Osteoblast (primary cell): ENCODE measurements at regions not wholly inside any gene's neighbourhood (a gene's known extent, or its start where the extent isn't known, plus 50 kb on each side); places are given as distances from the start of the nearest gene placed in this dataset.
"Not testable (repeated sequence)": the region's sequence is repeated elsewhere in the genome, so short reads cannot be mapped to it uniquely, and the experiment has no call there.

Experiments
- DNase-seq: peaks from one replicate; pipeline ENCODE4 v3.0.0; 2011; ENCODE audit warnings: low spot score, mixed read lengths; ENCODE audit not compliant: insufficient read length; ENCODE audit errors: missing footprints
- H2AFZ ChIP-seq: 2 replicates; pipeline ENCODE4 v1.6.0; 2011; ENCODE audit warnings: mild to moderate bottlenecking, low read length
- H3K27ac ChIP-seq: 2 replicates; pipeline ENCODE4 v1.5.1; 2011; ENCODE audit warnings: mild to moderate bottlenecking, low read depth, low read length, moderate library complexity
- H3K27me3 ChIP-seq: 2 replicates; pipeline ENCODE4 v1.6.0; 2012; ENCODE audit warnings: mild to moderate bottlenecking, control low read depth, inconsistent platforms, low read length, moderate library complexity; ENCODE audit not compliant: insufficient read depth
- H3K36me3 ChIP-seq: 2 replicates; pipeline ENCODE4 v1.5.1; 2011; ENCODE audit warnings: mild to moderate bottlenecking, low read length, control low read depth, moderate library complexity; ENCODE audit not compliant: insufficient read depth
- H3K4me1 ChIP-seq: 2 replicates; pipeline ENCODE4 v1.5.1; 2011; ENCODE audit warnings: mild to moderate bottlenecking, low read length, control low read depth, moderate library complexity; ENCODE audit not compliant: insufficient read depth
- H3K4me2 ChIP-seq: 2 replicates; pipeline ENCODE4 v1.6.0; 2011; ENCODE audit warnings: mild to moderate bottlenecking, low read length; ENCODE audit not compliant: insufficient read depth
- H3K4me3 ChIP-seq: fragments of 200-600 bp; sonication (generic); 3 replicates; pipeline ENCODE4 v1.5.1; 2012; ENCODE audit warnings: mild to moderate bottlenecking, low read length, inconsistent platforms; ENCODE audit not compliant: insufficient read depth
- H3K79me2 ChIP-seq: 2 replicates; pipeline ENCODE4 v1.6.0; 2012; ENCODE audit warnings: mild to moderate bottlenecking, low read length, control low read depth, inconsistent platforms; ENCODE audit not compliant: insufficient read depth
- H3K9me3 ChIP-seq: 2 replicates; pipeline ENCODE4 v1.5.1; 2011; ENCODE audit warnings: low read depth, low read length, control low read depth
- H4K20me1 ChIP-seq: 2 replicates; pipeline ENCODE4 v1.6.0; 2012; ENCODE audit warnings: mild to moderate bottlenecking, low read length, control low read depth; ENCODE audit not compliant: insufficient read depth
- CTCF ChIP-seq: IDR thresholded peaks from 2 replicates; pipeline ENCODE4 v1.5.1; 2011; ENCODE audit warnings: mild to moderate bottlenecking, low read depth, low read length, moderate library complexity; ENCODE audit errors: extremely low read depth

- TF ChIP-seq CTCF = no peak
- Histone ChIP-seq H3K27ac (no peak overlapping the region), H3K36me3 (no peaks in the 10 kb centered on the region), H3K79me2 (no peaks in the 10 kb centered on the region), H4K20me1 (no peaks in the 10 kb centered on the region), H3K4me1 (no peaks in the 10 kb centered on the region), H3K27me3 (no peaks in the 10 kb centered on the region), H2AFZ (no peak overlapping the region), H3K4me2 (no peak overlapping the region), H3K4me3 (no peak overlapping the region), H3K9me3 (peaks cover 3% of the 10 kb centered on the region)
- DNase-seq = no peak
Measured at GRCh38 chr12:87001102-87001501, 744.9 kb upstream of the MGAT4C start.

- H3K79me2 ChIP-seq = no peaks in the 10 kb centered on the region
- no peak for TF ChIP-seq CTCF
- H3K4me3 ChIP-seq = no peak overlapping the region
- H3K4me1 ChIP-seq = no peaks in the 10 kb centered on the region
- DNase-seq = no peak
- H3K4me2 ChIP-seq = no peak overlapping the region
- H4K20me1 ChIP-seq = no peaks in the 10 kb centered on the region
- no peak overlapping the region for H3K27ac ChIP-seq
- no peaks in the 10 kb centered on the region for H3K27me3 ChIP-seq
- H3K9me3 ChIP-seq = no peaks in the 10 kb centered on the region
- H2AFZ ChIP-seq = no peak overlapping the region
- no peaks in the 10 kb centered on the region for H3K36me3 ChIP-seq
Measured at GRCh38 chr12:86985298-86985697, 729.1 kb upstream of the MGAT4C start.

GRCh38 chr12:86970595-86970994, 714.4 kb upstream of the MGAT4C start:
- not testable (repeated sequence) for H2AFZ ChIP-seq, H3K4me2 ChIP-seq, H4K20me1 ChIP-seq, H3K4me3 ChIP-seq, H3K27me3 ChIP-seq, H3K27ac ChIP-seq, H3K36me3 ChIP-seq, H3K4me1 ChIP-seq, DNase-seq, H3K79me2 ChIP-seq, H3K9me3 ChIP-seq

GRCh38 chr12:86959766-86960458, 703.7 kb upstream of the MGAT4C start:
- no peaks in the 10 kb centered on the region for H3K27me3 ChIP-seq
- no peak overlapping the region for H3K4me2 ChIP-seq
- no peak overlapping the region for H2AFZ ChIP-seq
- H3K36me3 ChIP-seq = no peaks in the 10 kb centered on the region
- no peak for TF ChIP-seq CTCF
- no peaks in the 10 kb centered on the region for H3K9me3 ChIP-seq
- DNase-seq = peak; percentile 1
- H3K27ac ChIP-seq = no peak overlapping the region
- no peak overlapping the region for H3K4me3 ChIP-seq
- H3K4me1 ChIP-seq = no peaks in the 10 kb centered on the region
- H4K20me1 ChIP-seq = no peaks in the 10 kb centered on the region
- no peaks in the 10 kb centered on the region for H3K79me2 ChIP-seq
